GM12878 (cell line): ENCODE measurements at regions not wholly inside any gene's neighbourhood (a gene's known extent, or its start where the extent isn't known, plus 50 kb on each side); places are given as distances from the start of the nearest gene placed in this dataset.

Experiments used
- CBX3 ChIP-seq: fragments of 200-600 bp; sonication (generic); IDR thresholded peaks from 2 replicates; pipeline ENCODE4 v1.6.1; 2016; ENCODE audit warnings: low read depth, borderline replicate concordance
- CHD2 ChIP-seq: IDR thresholded peaks from 2 replicates; pipeline ENCODE4 v1.6.1; 2011; ENCODE audit warnings: low read depth, low read length, improper control_type of control experiment, borderline replicate concordance
- CREB1 ChIP-seq: IDR thresholded peaks from 2 replicates; pipeline ENCODE4 v1.6.1; 2012; ENCODE audit warnings: low read depth, mild to moderate bottlenecking, inconsistent platforms
- EP300 ChIP-seq, 2 experiments: fragments of 150-350 bp in 1 of 2; IDR thresholded peaks; 2 replicates each; pipeline ENCODE4 v1.6.1; 2011 to 2012; ENCODE audit warnings: low read depth in 2 of 2, low read length in 2 of 2, borderline replicate concordance in 1 of 2, improper control_type of control experiment in 1 of 2, inconsistent platforms in 1 of 2; ENCODE audit not compliant: control insufficient read depth in 1 of 2
- POLR2A ChIP-seq: IDR thresholded peaks from 2 replicates; pipeline ENCODE4 v1.6.1; 2011; ENCODE audit warnings: low read depth, mild to moderate bottlenecking, low read length
- RFX5 ChIP-seq: IDR thresholded peaks from 2 replicates; pipeline ENCODE4 v1.6.1; 2011; ENCODE audit warnings: low read depth, low read length, improper control_type of control experiment
- TAF1 ChIP-seq: IDR thresholded peaks from 2 replicates; pipeline ENCODE4 v1.6.1; 2011; ENCODE audit warnings: mild to moderate bottlenecking, low read depth, low read length, borderline replicate concordance
- WRNIP1 ChIP-seq: IDR thresholded peaks from 2 replicates; pipeline ENCODE4 v1.6.1; 2011; ENCODE audit warnings: low read depth, low read length, improper control_type of control experiment, borderline replicate concordance
- ZBED1 ChIP-seq: IDR thresholded peaks from 2 replicates; pipeline ENCODE4 v1.6.1; 2016; ENCODE audit warnings: borderline replicate concordance
- ZNF274 ChIP-seq: IDR thresholded peaks from one replicate; pipeline ENCODE4 v1.8.0; 2011; ENCODE audit not compliant: insufficient read length, insufficient read depth
- TF ChIP-seq, protein P1 (sequence below): IDR thresholded peaks from 2 replicates; pipeline ENCODE4 v1.6.1; 2012; ENCODE audit warnings: improper control_type of control experiment, low read depth, low read length; ENCODE audit not compliant: insufficient replicate concordance

DNA sequence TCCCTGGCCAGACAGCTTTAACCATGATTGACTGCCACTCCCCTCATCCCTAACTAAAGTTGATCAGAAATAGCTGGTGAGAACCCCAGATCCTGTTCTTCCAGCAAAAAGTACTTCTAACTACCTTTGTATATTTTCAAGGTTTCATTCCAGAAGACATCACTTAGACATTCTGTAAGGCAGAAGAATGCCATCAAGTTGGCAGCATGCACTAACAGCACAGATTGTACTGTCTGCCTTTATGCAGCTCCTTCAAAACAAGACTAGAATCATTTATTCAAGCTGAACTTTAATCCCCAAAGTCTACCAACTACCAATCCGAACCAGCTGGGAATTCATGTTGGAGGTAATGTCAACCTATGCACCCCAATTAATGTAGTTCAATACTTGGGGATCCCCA is 167.6 kb upstream of the KLHL1 start:
- TF ChIP-seq CHD2 (no peak), POLR2A (no peak), CBX3 (no peak), ZBED1 (no peak), WRNIP1 (no peak), CREB1 (no peak), ZNF274 (no peak), RFX5 (no peak), EP300 (IDR thresholded peaks at IDR 0.05; ENCODE audit: borderline replicate concordance in 1 of 2, control insufficient read depth in 1 of 2, low read depth in 2 of 2, low read length in 2 of 2) (no peak), TAF1 (no peak)
- TF ChIP-seq, protein P1, sequence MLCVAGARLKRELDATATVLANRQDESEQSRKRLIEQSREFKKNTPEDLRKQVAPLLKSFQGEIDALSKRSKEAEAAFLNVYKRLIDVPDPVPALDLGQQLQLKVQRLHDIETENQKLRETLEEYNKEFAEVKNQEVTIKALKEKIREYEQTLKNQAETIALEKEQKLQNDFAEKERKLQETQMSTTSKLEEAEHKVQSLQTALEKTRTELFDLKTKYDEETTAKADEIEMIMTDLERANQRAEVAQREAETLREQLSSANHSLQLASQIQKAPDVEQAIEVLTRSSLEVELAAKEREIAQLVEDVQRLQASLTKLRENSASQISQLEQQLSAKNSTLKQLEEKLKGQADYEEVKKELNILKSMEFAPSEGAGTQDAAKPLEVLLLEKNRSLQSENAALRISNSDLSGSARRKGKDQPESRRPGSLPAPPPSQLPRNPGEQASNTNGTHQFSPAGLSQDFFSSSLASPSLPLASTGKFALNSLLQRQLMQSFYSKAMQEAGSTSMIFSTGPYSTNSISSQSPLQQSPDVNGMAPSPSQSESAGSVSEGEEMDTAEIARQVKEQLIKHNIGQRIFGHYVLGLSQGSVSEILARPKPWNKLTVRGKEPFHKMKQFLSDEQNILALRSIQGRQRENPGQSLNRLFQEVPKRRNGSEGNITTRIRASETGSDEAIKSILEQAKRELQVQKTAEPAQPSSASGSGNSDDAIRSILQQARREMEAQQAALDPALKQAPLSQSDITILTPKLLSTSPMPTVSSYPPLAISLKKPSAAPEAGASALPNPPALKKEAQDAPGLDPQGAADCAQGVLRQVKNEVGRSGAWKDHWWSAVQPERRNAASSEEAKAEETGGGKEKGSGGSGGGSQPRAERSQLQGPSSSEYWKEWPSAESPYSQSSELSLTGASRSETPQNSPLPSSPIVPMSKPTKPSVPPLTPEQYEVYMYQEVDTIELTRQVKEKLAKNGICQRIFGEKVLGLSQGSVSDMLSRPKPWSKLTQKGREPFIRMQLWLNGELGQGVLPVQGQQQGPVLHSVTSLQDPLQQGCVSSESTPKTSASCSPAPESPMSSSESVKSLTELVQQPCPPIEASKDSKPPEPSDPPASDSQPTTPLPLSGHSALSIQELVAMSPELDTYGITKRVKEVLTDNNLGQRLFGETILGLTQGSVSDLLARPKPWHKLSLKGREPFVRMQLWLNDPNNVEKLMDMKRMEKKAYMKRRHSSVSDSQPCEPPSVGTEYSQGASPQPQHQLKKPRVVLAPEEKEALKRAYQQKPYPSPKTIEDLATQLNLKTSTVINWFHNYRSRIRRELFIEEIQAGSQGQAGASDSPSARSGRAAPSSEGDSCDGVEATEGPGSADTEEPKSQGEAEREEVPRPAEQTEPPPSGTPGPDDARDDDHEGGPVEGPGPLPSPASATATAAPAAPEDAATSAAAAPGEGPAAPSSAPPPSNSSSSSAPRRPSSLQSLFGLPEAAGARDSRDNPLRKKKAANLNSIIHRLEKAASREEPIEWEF = no peak
